ENCODE measurements at regions not wholly inside any gene's neighbourhood (a gene's known extent, or its start where the extent isn't known, plus 50 kb on each side); places are given as distances from the start of the nearest gene placed in this dataset.

- TF ChIP-seq POLR2A (IDR thresholded peaks at IDR 0.05) (no peak), CTCF (IDR thresholded peaks at IDR 0.05 in 4 of 5, conservative IDR thresholded peaks at IDR 0.05 in 1 of 5) (no peak)
Measured at GRCh38 chr14:62283837-62284236, 521.6 kb downstream of the SNAPC1 start.
